ENCODE measurements at regions not wholly inside any gene's neighbourhood (a gene's known extent, or its start where the extent isn't known, plus 50 kb on each side); places are given as distances from the start of the nearest gene placed in this dataset.

DNA sequence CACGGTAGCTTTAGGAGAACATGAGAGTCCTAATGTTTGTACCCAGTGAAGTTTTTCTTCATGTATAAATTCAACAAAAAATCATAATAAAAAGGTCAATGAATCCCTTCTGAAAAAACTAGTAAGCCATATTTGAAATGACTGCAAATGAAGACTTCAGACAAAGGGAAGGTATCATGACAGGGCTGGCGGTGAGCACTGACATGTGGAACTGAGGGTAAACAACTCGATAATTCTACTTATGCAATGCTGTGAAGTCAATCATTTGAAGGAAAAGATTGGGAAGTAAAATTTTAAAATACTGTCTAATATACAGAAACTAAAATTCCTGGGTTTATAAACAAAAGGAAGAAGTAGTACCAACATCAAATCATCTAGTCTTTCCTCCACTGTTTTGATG lies 190.2 kb upstream of the COPS8 start:
- H3K4me1 ChIP-seq (replicated peaks in 1 of 4; ENCODE audit: control insufficient read depth in 3 of 4, insufficient read depth in 4 of 4, low read length in 3 of 4) = no peaks in the 10 kb centered on the region; a peak in 2 of 7 replicates

More for the DNA sequence above, 190.2 kb upstream of the COPS8 start:
- Histone ChIP-seq H2BK12ac (ENCODE audit: low read depth, low read length) (no peak overlapping the region), H3K9me3 (ENCODE audit: insufficient read depth in 2 of 2, low read depth in 1 of 2, low read length in 1 of 2) (no peaks in the 10 kb centered on the region), H2BK5ac (ENCODE audit: low read depth, low read length) (no peak overlapping the region), H3K4me2 (ENCODE audit: insufficient read depth in 1 of 2, low read depth in 2 of 2, low read length in 2 of 2) (no peak overlapping the region), H3K36me3 (ENCODE audit: control insufficient read depth in 2 of 4, insufficient read depth in 4 of 4, low read length in 3 of 4) (no peaks in the 10 kb centered on the region), H3K27ac (ENCODE audit: low read depth, low read length) (no peak overlapping the region), H3K23ac (ENCODE audit: insufficient read length) (no peak overlapping the region), H4K5ac (ENCODE audit: insufficient read length, low read depth, low read length) (no peak overlapping the region), H3K4me3 (ENCODE audit: extremely low read depth in 1 of 4, insufficient read depth in 2 of 4, low read depth in 3 of 4, low read length in 4 of 4) (no peak overlapping the region), H2BK20ac (ENCODE audit: low read length) (no peak overlapping the region), H3K18ac (ENCODE audit: extremely low read depth, low read length) (no peak overlapping the region), H2BK120ac (replicated peaks; ENCODE audit: low read depth, low read length) (no peak overlapping the region), H4K8ac (ENCODE audit: extremely low read depth, insufficient read depth, low read length) (no peak overlapping the region), H3K79me2 (ENCODE audit: control insufficient read depth in 1 of 2, insufficient read depth in 2 of 2, low read length in 2 of 2) (no peaks in the 10 kb centered on the region), H3K9ac (replicated peaks in 1 of 4; ENCODE audit: extremely low read depth in 1 of 4, low read depth in 3 of 4, low read length in 3 of 4) (no peak overlapping the region), H3K79me1 (ENCODE audit: low read depth, low read length) (no peaks in the 10 kb centered on the region), H4K91ac (replicated peaks; ENCODE audit: insufficient read length, low read length) (no peak overlapping the region), H2AK5ac (ENCODE audit: low read depth, low read length) (no peak overlapping the region), H3K23me2 (ENCODE audit: low read depth, low read length) (no peaks in the 10 kb centered on the region), H2AFZ (ENCODE audit: low read length) (no peak overlapping the region), H3K27me3 (replicated peaks in 1 of 4; ENCODE audit: control insufficient read depth in 3 of 4, extremely low read depth in 1 of 4, insufficient read depth in 3 of 4, low read length in 3 of 4) (no peaks in the 10 kb centered on the region), H3K14ac (ENCODE audit: insufficient read length) (no peak overlapping the region), H3K4ac (replicated peaks; ENCODE audit: insufficient read length, low read depth, low read length) (no peak overlapping the region), H3K56ac (replicated peaks; ENCODE audit: insufficient read length, low read depth, low read length) (no peak overlapping the region), H4K20me1 (replicated peaks in 1 of 2; ENCODE audit: control insufficient read depth in 1 of 2, insufficient read depth in 2 of 2, low read length in 2 of 2) (no peaks in the 10 kb centered on the region), H2BK15ac (ENCODE audit: low read length) (no peak overlapping the region)
- WGBS, 2 experiments (ENCODE audit: extremely low coverage in 1 of 2, insufficient coverage in 1 of 2, insufficient read length in 1 of 2, insufficient replicate concordance in 2 of 2, low coverage in 1 of 2, low lambda C conversion rate in 2 of 2, missing lambda C conversion rate in 1 of 2) = 96% methylated on average over 3 of the region's 3 CpGs; no CpG with 5 or more reads in 1 of the 2 experiments
- TF ChIP-seq KDM4A (IDR thresholded peaks at IDR 0.05; ENCODE audit: low read depth, low read length, severe bottlenecking) (no peak), RAD21 (IDR thresholded peaks at IDR 0.05 in 1 of 2, conservative IDR thresholded peaks at IDR 0.05 in 1 of 2; ENCODE audit: low read depth in 2 of 2, low read length in 2 of 2) (no peak)
- FAIRE-seq = no peak
- no peak for DNase-seq (ENCODE audit: low read depth in 1 of 2, low spot score in 2 of 2)
- ChIA-PET CTCF (ENCODE audit: partially characterized antibody) (no interaction called here), POLR2A (ENCODE audit: partially characterized antibody) (no interaction called here)

Measured in H1 (cell line).